ENCODE measurements at regions not wholly inside any gene's neighbourhood (a gene's known extent, or its start where the extent isn't known, plus 50 kb on each side); places are given as distances from the start of the nearest gene placed in this dataset.

GRCh38 chr4:138964716-138965426 lies 50.7 kb upstream of the NOCT start:
- in situ Hi-C loops (cut with MboI; ENCODE audit: low pct_unique_long_range_greater_than_20kb, low sequenced_read_pairs) = no loop called here

GRCh38 chr4:138963412-138963811 lies 52.2 kb upstream of the NOCT start:
- DNase-seq = no peak
- in situ Hi-C loops (cut with MboI; ENCODE audit: low pct_unique_long_range_greater_than_20kb, low sequenced_read_pairs) = no loop called here

More at GRCh38 chr4:138964716-138965426, 50.7 kb upstream of the NOCT start:
- DNase-seq = no peak

- DNase-seq = no peak
- in situ Hi-C loops (cut with MboI; ENCODE audit: low pct_unique_long_range_greater_than_20kb, low sequenced_read_pairs) = no loop called here
Observed at GRCh38 chr4:138961664-138962063, 53.9 kb upstream of the NOCT start.

- no peak for DNase-seq
- in situ Hi-C loops (cut with MboI; ENCODE audit: low pct_unique_long_range_greater_than_20kb, low sequenced_read_pairs) = no loop called here
Observed at GRCh38 chr4:138961129-138961528, 54.5 kb upstream of the NOCT start.

GRCh38 chr4:138960175-138960710 lies 55.3 kb upstream of the NOCT start:
- in situ Hi-C loops (cut with MboI; ENCODE audit: low pct_unique_long_range_greater_than_20kb, low sequenced_read_pairs) = no loop called here
- DNase-seq = no peak

GRCh38 chr4:138959097-138959815 lies 56.3 kb upstream of the NOCT start:
- in situ Hi-C loops (cut with MboI; ENCODE audit: low pct_unique_long_range_greater_than_20kb, low sequenced_read_pairs) = no loop called here
- DNase-seq = peak; percentile 20

- peak; percentile 80 for DNase-seq
- in situ Hi-C loops (cut with MboI; ENCODE audit: low pct_unique_long_range_greater_than_20kb, low sequenced_read_pairs) = no loop called here
Observed at GRCh38 chr4:138958519-138958918, 57.1 kb upstream of the NOCT start.

GRCh38 chr4:138957302-138957701 lies 58.3 kb upstream of the NOCT start:
- no peak for DNase-seq
- in situ Hi-C loops (cut with MboI; ENCODE audit: low pct_unique_long_range_greater_than_20kb, low sequenced_read_pairs) = no loop called here

- no peak for DNase-seq
- in situ Hi-C loops (cut with MboI; ENCODE audit: low pct_unique_long_range_greater_than_20kb, low sequenced_read_pairs) = no loop called here
Observed at GRCh38 chr4:138954428-138954827, 61.2 kb upstream of the NOCT start.

- DNase-seq = no peak
- in situ Hi-C loops (cut with MboI; ENCODE audit: low pct_unique_long_range_greater_than_20kb, low sequenced_read_pairs) = no loop called here
Observed at GRCh38 chr4:138953961-138954371, 61.6 kb upstream of the NOCT start.

GRCh38 chr4:138952411-138952810 lies 63.2 kb upstream of the NOCT start:
- in situ Hi-C loops (cut with MboI; ENCODE audit: low pct_unique_long_range_greater_than_20kb, low sequenced_read_pairs) = no loop called here
- DNase-seq = no peak

- in situ Hi-C loops (cut with MboI; ENCODE audit: low pct_unique_long_range_greater_than_20kb, low sequenced_read_pairs) = no loop called here
- no peak for DNase-seq
Observed at GRCh38 chr4:138951764-138952163, 63.8 kb upstream of the NOCT start.

- in situ Hi-C loops (cut with MboI; ENCODE audit: low pct_unique_long_range_greater_than_20kb, low sequenced_read_pairs) = no loop called here
- no peak for DNase-seq
Observed at GRCh38 chr4:138949866-138950265, 65.7 kb upstream of the NOCT start.

- no peak for DNase-seq
- in situ Hi-C loops (cut with MboI; ENCODE audit: low pct_unique_long_range_greater_than_20kb, low sequenced_read_pairs) = no loop called here
Observed at GRCh38 chr4:138948918-138949317, 66.7 kb upstream of the NOCT start.

- DNase-seq = no peak
- in situ Hi-C loops (cut with MboI; ENCODE audit: low pct_unique_long_range_greater_than_20kb, low sequenced_read_pairs) = no loop called here
Observed at GRCh38 chr4:138946306-138946705, 69.3 kb upstream of the NOCT start.

- in situ Hi-C loops (cut with MboI; ENCODE audit: low pct_unique_long_range_greater_than_20kb, low sequenced_read_pairs) = no loop called here
- DNase-seq = no peak
Observed at GRCh38 chr4:138945840-138946239, 69.7 kb upstream of the NOCT start.

GRCh38 chr4:138945401-138945800 lies 70.2 kb upstream of the NOCT start:
- in situ Hi-C loops (cut with MboI; ENCODE audit: low pct_unique_long_range_greater_than_20kb, low sequenced_read_pairs) = no loop called here
- no peak for DNase-seq

GRCh38 chr4:138943893-138944292 lies 71.7 kb upstream of the NOCT start:
- in situ Hi-C loops (cut with MboI; ENCODE audit: low pct_unique_long_range_greater_than_20kb, low sequenced_read_pairs) = no loop called here
- no peak for DNase-seq

- DNase-seq = no peak
- in situ Hi-C loops (cut with MboI; ENCODE audit: low pct_unique_long_range_greater_than_20kb, low sequenced_read_pairs) = no loop called here
Observed at GRCh38 chr4:138941037-138941436, 74.5 kb upstream of the NOCT start.

- in situ Hi-C loops (cut with MboI; ENCODE audit: low pct_unique_long_range_greater_than_20kb, low sequenced_read_pairs) = no loop called here
Observed at GRCh38 chr4:138939960-138940359, 75.6 kb upstream of the NOCT start.

GRCh38 chr4:138938366-138938690 lies 77.3 kb upstream of the NOCT start:
- in situ Hi-C loops (cut with MboI; ENCODE audit: low pct_unique_long_range_greater_than_20kb, low sequenced_read_pairs) = no loop called here
- peak; percentile 60 for DNase-seq

More at GRCh38 chr4:138939960-138940359, 75.6 kb upstream of the NOCT start:
- DNase-seq = no peak
